ENCODE measurements at regions not wholly inside any gene's neighbourhood (a gene's known extent, or its start where the extent isn't known, plus 50 kb on each side); places are given as distances from the start of the nearest gene placed in this dataset.
"Not testable (repeated sequence)": the region's sequence is repeated elsewhere in the genome, so short reads cannot be mapped to it uniquely, and the experiment has no call there.

DNA sequence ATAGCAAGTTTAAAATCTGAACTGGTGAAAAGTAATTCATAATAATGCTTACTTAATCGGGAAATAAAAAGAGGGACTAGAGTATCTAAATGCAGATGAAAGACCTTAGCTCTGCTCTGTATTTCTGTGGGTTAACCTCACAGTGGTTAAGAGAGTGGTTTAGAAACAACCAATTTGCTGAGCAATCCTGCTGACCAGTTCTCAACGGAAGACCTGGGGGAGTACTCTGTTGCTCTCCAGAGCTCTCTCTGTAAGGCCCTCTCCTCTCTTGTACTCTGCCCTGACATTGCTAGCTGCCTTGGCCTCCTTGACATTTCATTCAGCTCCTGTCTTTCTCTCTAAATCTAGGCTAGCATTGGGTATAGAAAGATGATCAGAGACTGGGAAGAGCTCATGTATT, 1186.6 kb upstream of the SEMA6A start:
- no peak for DNase-seq

GRCh38 chr5:117759849-117760499, 1185.4 kb upstream of the SEMA6A start:
- no peak for DNase-seq

DNA sequence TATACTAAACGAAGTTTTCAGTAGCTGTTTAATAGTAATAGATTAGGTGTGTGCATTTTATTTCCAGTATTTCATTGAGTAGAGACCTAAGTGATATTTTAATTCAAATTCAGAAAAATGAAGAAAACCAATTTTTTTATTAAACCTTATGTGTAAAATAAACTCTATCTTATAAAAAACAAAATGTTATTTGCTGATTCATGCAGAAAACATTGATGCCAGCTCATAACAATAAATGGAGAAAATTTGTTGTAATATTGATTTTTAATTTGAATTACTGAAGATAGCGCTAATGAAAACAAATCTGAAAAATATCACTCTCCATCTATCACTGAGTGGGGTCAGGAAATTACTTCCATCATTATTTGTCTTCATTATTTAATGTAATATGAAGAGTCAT, 1177.8 kb upstream of the SEMA6A start:
- DNase-seq: no peak

GRCh38 chr5:117748336-117748735, 1173.7 kb upstream of the SEMA6A start:
- DNase-seq: no peak

DNA sequence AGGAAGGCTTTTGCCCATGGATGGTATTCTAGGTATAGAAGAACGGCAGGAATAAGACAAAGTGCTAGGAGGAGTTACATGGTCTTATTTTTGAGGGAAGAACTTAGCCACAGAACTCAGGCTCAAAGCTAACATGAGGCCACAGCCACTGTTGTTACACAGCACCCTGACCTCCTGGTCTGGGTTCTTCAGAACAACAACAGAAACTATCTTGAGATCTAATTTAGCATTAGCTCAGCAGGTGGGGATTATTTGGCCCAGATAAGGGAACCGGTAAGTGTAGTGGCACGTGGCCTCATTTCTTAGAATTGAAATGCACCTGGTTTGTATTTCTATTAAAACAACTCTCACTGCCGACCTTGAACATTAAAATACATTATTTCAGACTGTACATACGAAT, 1168.7 kb upstream of the SEMA6A start:
- no peak for DNase-seq

- no peak for DNase-seq
Observed at GRCh38 chr5:117741655-117742206, 1167.1 kb upstream of the SEMA6A start.

DNA sequence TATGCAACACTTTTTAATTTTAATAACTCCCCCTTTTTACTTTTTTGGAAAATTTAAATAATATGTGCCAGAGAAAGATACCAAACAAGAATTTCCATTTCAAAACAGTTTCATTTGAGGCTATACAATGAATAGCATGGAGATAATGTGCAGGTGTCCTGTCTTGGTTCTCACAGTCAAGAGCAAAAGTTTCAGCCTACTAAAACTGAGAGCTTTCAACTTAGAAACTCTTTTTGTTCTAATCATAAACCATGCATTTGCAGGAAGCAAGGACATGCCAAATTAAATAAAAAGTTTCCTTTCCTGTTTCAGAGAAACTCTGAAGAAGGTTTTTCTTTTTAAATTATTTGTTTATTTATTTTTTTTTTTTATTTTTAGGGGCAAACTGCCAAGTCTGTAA, 1165.6 kb upstream of the SEMA6A start:
- no peak for DNase-seq

DNA sequence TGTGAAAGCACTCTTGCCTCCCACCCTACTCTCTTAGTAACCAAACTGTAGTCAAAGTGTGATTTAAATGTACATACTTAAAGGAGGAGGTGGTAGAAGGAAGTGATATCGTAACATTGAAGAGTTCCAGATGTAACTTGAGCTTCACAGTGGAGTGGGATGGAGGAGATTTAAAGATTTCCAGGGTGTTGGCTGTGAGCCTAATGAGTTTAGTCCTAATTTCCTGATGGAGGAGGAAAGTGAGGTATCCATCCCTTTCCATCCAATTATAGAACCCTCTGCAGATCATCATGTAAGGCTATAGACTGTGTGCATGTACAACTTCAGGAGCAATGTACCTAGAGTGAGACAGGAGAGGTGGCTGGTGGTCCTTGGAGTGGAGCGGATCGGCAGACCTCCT, 1163.9 kb upstream of the SEMA6A start:
- DNase-seq: no peak

- DNase-seq: no peak
Observed at GRCh38 chr5:117736698-117737097, 1162.1 kb upstream of the SEMA6A start.

- no peak for DNase-seq
Observed at GRCh38 chr5:117734056-117734455, 1159.4 kb upstream of the SEMA6A start.

DNA sequence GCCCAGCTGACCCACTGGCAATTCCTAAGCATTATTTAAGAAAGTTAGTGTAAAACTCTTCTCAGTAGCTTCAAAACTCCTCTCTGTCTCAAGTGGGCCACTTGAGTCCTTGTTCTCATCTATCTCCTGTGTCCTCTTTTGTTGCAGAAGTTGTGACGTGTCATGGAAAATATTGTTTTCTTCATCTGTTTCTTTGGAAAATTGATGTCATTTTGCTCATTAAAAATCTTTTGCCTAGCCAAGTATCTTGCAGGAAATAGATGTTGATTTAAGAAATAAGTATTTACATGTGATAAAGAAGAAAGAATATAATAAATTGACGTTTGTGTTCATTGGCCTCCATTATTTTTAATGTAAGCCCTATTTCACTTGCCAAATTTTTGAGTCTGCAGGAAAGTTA, 1158.4 kb upstream of the SEMA6A start:
- no peak for DNase-seq

DNA sequence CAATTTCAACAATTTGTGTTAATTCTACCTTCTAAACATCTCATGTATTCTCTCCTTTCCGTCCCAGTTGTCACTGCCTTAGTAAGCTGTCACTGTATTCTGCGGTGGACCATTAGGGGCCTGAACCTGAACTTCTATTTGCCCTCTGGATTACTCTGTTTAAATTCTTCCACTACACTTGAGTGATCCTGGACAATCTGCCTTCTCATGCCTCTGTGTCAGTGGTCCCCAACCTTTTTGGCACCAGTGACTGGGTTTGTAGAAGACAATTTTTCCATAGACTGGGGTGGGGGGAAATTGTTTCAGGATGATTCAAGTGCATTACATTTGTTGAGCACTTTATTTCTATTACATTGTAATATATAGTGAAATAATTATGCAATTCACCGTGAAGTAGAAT, 1157.6 kb upstream of the SEMA6A start:
- DNase-seq: no peak

- DNase-seq: no peak
Observed at GRCh38 chr5:117731446-117731845, 1156.8 kb upstream of the SEMA6A start.

- not testable (repeated sequence) for DNase-seq
Observed at GRCh38 chr5:117720784-117721183, 1146.2 kb upstream of the SEMA6A start.

GRCh38 chr5:117719413-117719812, 1144.8 kb upstream of the SEMA6A start:
- DNase-seq: no peak

GRCh38 chr5:117713585-117714198, 1139.1 kb upstream of the SEMA6A start:
- DNase-seq: no peak

- no peak for DNase-seq
Observed at GRCh38 chr5:117701062-117701461, 1126.4 kb upstream of the SEMA6A start.

GRCh38 chr5:117692606-117693005, 1118.0 kb upstream of the SEMA6A start:
- DNase-seq: no peak

GRCh38 chr5:117691081-117691870, 1116.7 kb upstream of the SEMA6A start:
- DNase-seq: no peak

- DNase-seq: no peak
Observed at GRCh38 chr5:117690612-117691011, 1116.0 kb upstream of the SEMA6A start.

- DNase-seq: no peak
Observed at GRCh38 chr5:117686926-117687325, 1112.3 kb upstream of the SEMA6A start.

DNA sequence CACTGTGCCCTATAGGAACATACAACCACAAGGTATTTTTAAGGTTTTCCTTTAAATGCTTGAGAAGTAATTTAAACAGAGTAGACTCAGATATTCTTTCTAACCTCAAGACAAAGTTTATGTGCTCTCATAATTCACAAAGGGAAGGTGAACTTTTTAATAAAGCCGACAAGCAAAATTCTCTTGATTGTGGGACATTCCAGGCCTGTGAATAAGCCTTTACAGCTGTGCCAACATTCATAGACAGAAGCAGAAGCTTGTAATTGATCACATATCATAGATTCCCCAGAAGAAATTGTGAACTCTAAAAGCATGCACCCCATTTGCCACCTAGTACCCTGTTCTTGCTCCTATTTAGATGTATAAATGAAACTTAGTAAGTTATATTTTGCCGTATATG, 1107.8 kb upstream of the SEMA6A start:
- no peak for DNase-seq

GRCh38 chr5:117681431-117682254, 1107.0 kb upstream of the SEMA6A start:
- DNase-seq: no peak
